NT2/D1 (cell line): ENCODE measurements at regions not wholly inside any gene's neighbourhood (a gene's known extent, or its start where the extent isn't known, plus 50 kb on each side); places are given as distances from the start of the nearest gene placed in this dataset.

Source experiments
- SUZ12 ChIP-seq: IDR thresholded peaks from 2 replicates; pipeline ENCODE4 v1.6.1; 2011; ENCODE audit not compliant: insufficient read length, insufficient read depth; ENCODE audit errors: extremely low read depth
- YY1 ChIP-seq: IDR thresholded peaks from 2 replicates; pipeline ENCODE4 v1.6.1; 2011; ENCODE audit not compliant: insufficient read length, insufficient read depth
- ZNF274 ChIP-seq: IDR thresholded peaks from 2 replicates; pipeline ENCODE4 v1.6.1; 2011; ENCODE audit warnings: mild to moderate bottlenecking, low read depth, low read length

DNA sequence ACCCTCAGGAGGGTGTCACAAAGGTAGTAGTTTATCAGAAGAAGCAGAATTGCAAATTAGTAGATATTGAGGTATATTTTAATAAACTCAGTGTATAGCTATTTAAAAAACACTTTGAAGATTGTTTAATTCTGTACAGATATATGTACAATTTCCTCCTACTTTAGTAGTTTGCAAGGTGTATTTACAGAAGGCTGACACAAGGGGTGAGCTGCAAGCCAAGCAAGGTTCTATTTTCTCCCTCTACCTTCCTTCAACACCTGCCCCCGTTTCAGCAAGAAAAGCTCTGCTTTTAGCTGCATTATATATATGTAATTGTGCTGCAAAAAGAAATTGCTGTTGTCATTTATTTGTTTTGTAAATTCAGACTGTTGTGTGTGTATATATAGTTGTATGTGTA lies 674.2 kb upstream of the PKN2 start:
- TF ChIP-seq ZNF274 (no peak), YY1 (no peak), SUZ12 (no peak)
